ENCODE measurements at regions not wholly inside any gene's neighbourhood (a gene's known extent, or its start where the extent isn't known, plus 50 kb on each side); places are given as distances from the start of the nearest gene placed in this dataset.

- TF ChIP-seq MAX (IDR thresholded peaks at IDR 0.05; ENCODE audit: low read depth, low read length) (no peak), CTCF (IDR thresholded peaks at IDR 0.05; ENCODE audit: low read depth, low read length) (no peak), POLR2A (IDR thresholded peaks at IDR 0.05; ENCODE audit: extremely low read depth, insufficient read length) (no peak), MYC (IDR thresholded peaks at IDR 0.05; ENCODE audit: low read depth, low read length) (no peak)
- H3K4me3 ChIP-seq (ENCODE audit: low read depth, low read length) = no peak overlapping the region
- DNase-seq (ENCODE audit: low read depth) = no peak
Measured at GRCh38 chrX:124209792-124210576, 122.5 kb upstream of the TEX13D start.

DNA sequence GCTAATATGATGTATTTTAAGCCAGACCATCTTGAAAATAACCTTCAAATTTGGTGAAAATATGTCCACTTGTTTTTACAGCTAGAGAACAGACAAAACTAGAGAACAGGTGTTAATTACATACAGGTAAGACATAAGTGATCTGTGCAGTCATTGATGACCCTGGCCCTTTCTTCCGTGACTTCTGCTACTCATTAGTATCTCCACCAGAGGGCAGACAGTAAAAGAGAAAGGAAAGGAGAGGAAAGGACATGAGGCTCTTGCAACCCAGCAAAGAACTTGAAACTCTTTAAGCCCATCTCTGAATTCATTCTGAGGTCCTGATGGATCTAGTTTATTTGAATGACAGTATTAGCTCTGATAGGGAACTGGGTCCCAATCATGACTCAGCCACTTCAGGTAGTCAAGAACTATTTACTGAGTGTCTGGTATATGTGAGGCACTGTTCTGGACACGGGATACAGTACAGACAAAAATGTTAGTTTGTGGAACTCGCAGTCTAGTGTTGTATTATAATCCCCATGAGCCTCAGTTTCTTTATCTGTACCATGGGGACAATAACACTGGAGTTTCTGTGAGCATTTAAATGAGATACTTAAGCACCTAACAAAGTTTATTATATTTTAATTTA, 121.0 kb upstream of the TEX13D start:
- no peak overlapping the region for H3K4me3 ChIP-seq (ENCODE audit: low read depth, low read length)
- TF ChIP-seq MYC (IDR thresholded peaks at IDR 0.05; ENCODE audit: low read depth, low read length) (no peak), MAX (IDR thresholded peaks at IDR 0.05; ENCODE audit: low read depth, low read length) (no peak), CTCF (IDR thresholded peaks at IDR 0.05; ENCODE audit: low read depth, low read length) (peak; percentile 64)
- peak; percentile 67 for DNase-seq (ENCODE audit: low read depth)

GRCh38 chrX:124212622-124213021, 119.8 kb upstream of the TEX13D start:
- H3K4me3 ChIP-seq (ENCODE audit: low read depth, low read length) = no peak overlapping the region
- DNase-seq (ENCODE audit: low read depth) = peak; percentile 86
- TF ChIP-seq MYC (IDR thresholded peaks at IDR 0.05; ENCODE audit: low read depth, low read length) (peak; percentile 37; the same call in 1 of the 2 replicates), MAX (IDR thresholded peaks at IDR 0.05; ENCODE audit: low read depth, low read length) (no peak), CTCF (IDR thresholded peaks at IDR 0.05; ENCODE audit: low read depth, low read length) (no peak), POLR2A (IDR thresholded peaks at IDR 0.05; ENCODE audit: extremely low read depth, insufficient read length) (no peak)

DNA sequence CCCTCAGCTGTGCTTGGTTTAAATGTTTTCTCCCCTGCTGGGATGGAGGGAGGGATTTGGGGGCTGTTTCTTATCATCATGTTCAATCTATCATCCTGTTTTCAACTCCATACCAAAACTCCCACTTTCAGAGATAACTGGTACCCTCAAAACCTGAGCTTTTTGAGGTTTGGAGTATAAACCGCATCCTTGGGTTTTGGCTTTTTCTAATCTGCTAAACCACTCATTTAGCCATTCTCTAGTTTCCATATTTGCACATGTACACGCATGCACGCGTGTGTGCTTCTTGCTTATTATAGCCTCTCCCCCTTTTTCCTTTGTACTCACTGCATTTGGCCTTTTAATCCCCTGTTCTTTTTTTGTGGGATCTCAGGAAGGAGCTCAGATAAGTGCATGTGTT, 116.7 kb upstream of the TEX13D start:
- no peak for DNase-seq (ENCODE audit: low read depth)
- H3K4me3 ChIP-seq (ENCODE audit: low read depth, low read length) = no peak overlapping the region
- TF ChIP-seq CTCF (IDR thresholded peaks at IDR 0.05; ENCODE audit: low read depth, low read length) (no peak), MAX (IDR thresholded peaks at IDR 0.05; ENCODE audit: low read depth, low read length) (no peak), POLR2A (IDR thresholded peaks at IDR 0.05; ENCODE audit: extremely low read depth, insufficient read length) (no peak), MYC (IDR thresholded peaks at IDR 0.05; ENCODE audit: low read depth, low read length) (no peak)

DNA sequence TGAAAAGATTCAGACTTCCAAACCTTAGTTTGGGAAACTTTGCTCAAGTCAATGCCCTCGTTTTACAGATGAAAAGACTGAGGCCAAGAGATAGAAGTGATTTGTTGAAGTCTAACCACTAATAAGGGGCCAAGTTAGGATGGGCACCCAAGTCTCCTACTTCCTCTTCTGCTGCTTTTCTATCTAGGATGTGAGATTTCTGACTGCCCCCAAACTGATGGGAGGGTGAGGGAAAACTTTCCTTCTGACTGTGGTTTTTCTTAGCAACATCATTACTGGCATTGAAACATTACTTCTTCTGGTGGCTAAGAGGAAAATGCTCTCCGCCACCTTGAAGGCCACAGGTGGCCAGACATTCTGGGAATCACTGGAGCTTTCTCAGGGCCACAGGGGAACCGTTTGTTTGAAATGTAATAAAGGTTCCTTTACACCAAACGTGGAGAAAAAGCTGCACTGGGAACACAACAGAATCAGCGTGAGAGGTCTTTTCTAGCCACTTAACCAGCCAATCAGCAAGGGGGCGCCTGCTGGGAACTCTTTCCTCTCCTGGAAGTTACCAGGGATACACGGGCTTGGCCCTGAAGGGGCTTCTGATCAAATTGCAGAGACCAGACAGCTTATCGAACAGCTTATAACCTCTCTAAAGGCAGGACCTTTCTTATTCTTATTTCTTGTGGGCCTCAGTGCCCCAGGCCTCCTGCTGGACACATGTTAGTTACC, 115.9 kb upstream of the TEX13D start:
- TF ChIP-seq MAX (IDR thresholded peaks at IDR 0.05; ENCODE audit: low read depth, low read length) (no peak), CTCF (IDR thresholded peaks at IDR 0.05; ENCODE audit: low read depth, low read length) (no peak), MYC (IDR thresholded peaks at IDR 0.05; ENCODE audit: low read depth, low read length) (no peak)
- peak overlapping the region; percentile 28 for H3K4me3 ChIP-seq (ENCODE audit: low read depth, low read length)
- DNase-seq (ENCODE audit: low read depth) = peak; percentile 56
